ENCODE measurements at regions not wholly inside any gene's neighbourhood (a gene's known extent, or its start where the extent isn't known, plus 50 kb on each side); places are given as distances from the start of the nearest gene placed in this dataset.

GRCh38 chr10:32182476-32182875 is 126.3 kb upstream of the KIF5B start:
- Mint-ChIP-seq H3K36me3 (no peaks in the 10 kb centered on the region), H3K4me3 (no peak overlapping the region), H3K27ac (no peak overlapping the region), H3K9me3 (no peaks in the 10 kb centered on the region), H3K4me1 (no peaks in the 10 kb centered on the region), H3K27me3 (ENCODE audit: low read depth) (no peaks in the 10 kb centered on the region)
- ChIA-PET POLR2A (no interaction called here), CTCF (interaction anchor here (1.1 kb wide), 1 partner anchor 28 kb away, joined by 4 read pairs; no protein-coding TSS in a partner anchor)
- no peak for TF ChIP-seq PRRX2 (CRISPR knock-in tag; IDR thresholded peaks at IDR 0.05)
- no peak for TF ChIP-seq GTF2I (CRISPR knock-in tag; conservative IDR thresholded peaks at IDR 0.05)
- no peak for TF ChIP-seq E2F4 (CRISPR knock-in tag; IDR thresholded peaks at IDR 0.05; ENCODE audit: borderline replicate concordance, low read depth)
- TF ChIP-seq ZBTB43 (CRISPR knock-in tag; IDR thresholded peaks at IDR 0.05): no peak
- no peak for TF ChIP-seq CREB1 (CRISPR knock-in tag; IDR thresholded peaks at IDR 0.05)
- TF ChIP-seq ZNF416 (CRISPR knock-in tag; IDR thresholded peaks at IDR 0.05): no peak
- TF ChIP-seq OVOL2 (CRISPR knock-in tag; IDR thresholded peaks at IDR 0.05; ENCODE audit: borderline replicate concordance): no peak
- ATAC-seq (no peak), DNase-seq (ENCODE audit: low spot score) (no peak)

- POLR2A ChIA-PET: no interaction called here
- H3K27me3 Mint-ChIP-seq (ENCODE audit: low read depth): no peaks in the 10 kb centered on the region
Observed at GRCh38 chr10:32180390-32181280, 124.4 kb upstream of the KIF5B start.

More at GRCh38 chr10:32180390-32181280, 124.4 kb upstream of the KIF5B start:
- Mint-ChIP-seq H3K36me3 (no peaks in the 10 kb centered on the region), H3K4me3 (no peak overlapping the region), H3K4me1 (no peaks in the 10 kb centered on the region), H3K9me3 (no peaks in the 10 kb centered on the region), H3K27ac (no peak overlapping the region)
- DNase-seq (ENCODE audit: low spot score) (no peak), ATAC-seq (no peak)
- CTCF ChIA-PET: no interaction called here
- no peak for TF ChIP-seq MAX (CRISPR knock-in tag; IDR thresholded peaks at IDR 0.05)
- TF ChIP-seq NR1H2 (CRISPR knock-in tag; IDR thresholded peaks at IDR 0.05): no peak
- TF ChIP-seq FOXK1 (CRISPR knock-in tag; IDR thresholded peaks at IDR 0.05): no peak
- TF ChIP-seq CREM (CRISPR knock-in tag; IDR thresholded peaks at IDR 0.05): no peak
- TF ChIP-seq MXD4 (CRISPR knock-in tag; IDR thresholded peaks at IDR 0.05; ENCODE audit: borderline replicate concordance): no peak
- TF ChIP-seq HMGA2 (CRISPR knock-in tag; IDR thresholded peaks at IDR 0.05): no peak
- TF ChIP-seq NFYB (CRISPR knock-in tag; conservative IDR thresholded peaks at IDR 0.05; ENCODE audit: low read depth): no peak
- no peak for TF ChIP-seq ATF1 (CRISPR knock-in tag; IDR thresholded peaks at IDR 0.05)
- no peak for TF ChIP-seq FOXP4 (CRISPR knock-in tag; IDR thresholded peaks at IDR 0.05)
- no peak for TF ChIP-seq ZNF263 (CRISPR knock-in tag; IDR thresholded peaks at IDR 0.05; ENCODE audit: low read depth)
- no peak for TF ChIP-seq E2F1 (CRISPR knock-in tag; IDR thresholded peaks at IDR 0.05)
- no peak for TF ChIP-seq ESRRA (CRISPR knock-in tag; IDR thresholded peaks at IDR 0.05; ENCODE audit: borderline replicate concordance)
- no peak for TF ChIP-seq FOXP1 (CRISPR knock-in tag; IDR thresholded peaks at IDR 0.05; ENCODE audit: borderline replicate concordance)
- no peak for TF ChIP-seq ZNF396 (CRISPR knock-in tag; IDR thresholded peaks at IDR 0.05; ENCODE audit: borderline replicate concordance)
- TF ChIP-seq HMGXB4 (CRISPR knock-in tag; IDR thresholded peaks at IDR 0.05): no peak
- no peak for TF ChIP-seq NR3C1 (CRISPR knock-in tag; conservative IDR thresholded peaks at IDR 0.05; ENCODE audit: low read depth)
- no peak for TF ChIP-seq NFE2L1 (CRISPR knock-in tag; IDR thresholded peaks at IDR 0.05)

All from WTC11 (cell line).